GM21619 (cell line): ENCODE measurements at regions not wholly inside any gene's neighbourhood (a gene's known extent, or its start where the extent isn't known, plus 50 kb on each side); places are given as distances from the start of the nearest gene placed in this dataset.

Experiments
- ATAC-seq: cut with Tn5 transposase; IDR thresholded peaks from one replicate; pipeline ENCODE4 v1.9.1; 2021; ENCODE audit not compliant: unreplicated experiment

DNA sequence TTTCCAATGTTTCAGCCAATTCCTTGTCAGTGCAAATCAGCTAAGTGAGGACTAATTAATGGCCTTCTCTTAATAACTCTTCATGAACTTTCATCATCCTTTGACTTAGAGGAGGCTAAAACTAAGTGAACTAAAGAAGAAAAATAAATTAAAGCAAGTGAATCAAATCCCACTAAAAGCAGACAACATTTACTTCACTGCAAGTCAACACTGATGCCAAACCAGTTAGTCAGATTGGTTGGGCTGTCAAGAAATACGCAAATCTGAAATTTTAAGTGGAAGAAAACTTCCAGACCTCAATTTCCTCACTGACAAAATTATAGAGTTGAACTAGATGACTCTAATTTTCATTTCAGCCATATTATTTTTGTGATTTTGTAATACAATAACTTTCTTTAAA lies 137.2 kb upstream of the PRLR start:
- ATAC-seq: no peak

DNA sequence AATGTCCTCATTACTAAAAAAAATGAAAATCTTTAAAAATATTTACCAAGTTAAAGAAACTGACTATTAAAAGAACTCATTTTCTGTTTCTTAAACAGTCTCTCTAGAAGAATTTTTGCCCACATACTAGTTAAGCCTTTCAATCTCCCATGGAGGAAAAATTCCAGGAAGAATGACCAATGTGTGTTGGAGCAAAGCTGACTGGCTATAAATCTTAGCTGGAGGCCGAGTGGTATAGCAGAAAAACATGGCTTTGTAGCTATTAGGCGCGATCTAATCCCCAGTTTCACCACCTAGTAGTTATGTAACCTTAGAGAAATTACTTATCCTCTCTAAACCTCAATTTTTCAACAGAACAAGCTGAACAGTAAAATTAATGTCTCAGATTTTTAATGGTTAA lies 135.5 kb upstream of the PRLR start:
- no peak for ATAC-seq

DNA sequence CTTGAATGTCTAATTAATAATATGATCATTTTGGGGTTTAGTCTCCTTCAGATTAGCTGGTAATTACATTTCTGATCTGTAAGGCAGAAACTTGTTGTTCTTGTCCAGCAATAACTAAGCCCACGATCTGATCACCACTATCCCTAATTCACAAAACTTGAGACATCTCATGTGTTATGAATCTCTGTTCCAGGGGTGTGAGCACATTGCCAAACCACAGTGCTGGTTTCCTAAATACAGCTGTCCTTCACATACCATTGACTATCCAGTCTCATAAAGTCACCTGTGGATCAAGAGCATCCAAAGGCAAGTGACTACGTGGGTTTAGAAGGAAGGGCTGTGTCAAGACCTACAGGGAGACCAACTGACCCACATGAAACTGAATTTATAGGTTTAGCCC lies 134.1 kb upstream of the PRLR start:
- no peak for ATAC-seq

DNA sequence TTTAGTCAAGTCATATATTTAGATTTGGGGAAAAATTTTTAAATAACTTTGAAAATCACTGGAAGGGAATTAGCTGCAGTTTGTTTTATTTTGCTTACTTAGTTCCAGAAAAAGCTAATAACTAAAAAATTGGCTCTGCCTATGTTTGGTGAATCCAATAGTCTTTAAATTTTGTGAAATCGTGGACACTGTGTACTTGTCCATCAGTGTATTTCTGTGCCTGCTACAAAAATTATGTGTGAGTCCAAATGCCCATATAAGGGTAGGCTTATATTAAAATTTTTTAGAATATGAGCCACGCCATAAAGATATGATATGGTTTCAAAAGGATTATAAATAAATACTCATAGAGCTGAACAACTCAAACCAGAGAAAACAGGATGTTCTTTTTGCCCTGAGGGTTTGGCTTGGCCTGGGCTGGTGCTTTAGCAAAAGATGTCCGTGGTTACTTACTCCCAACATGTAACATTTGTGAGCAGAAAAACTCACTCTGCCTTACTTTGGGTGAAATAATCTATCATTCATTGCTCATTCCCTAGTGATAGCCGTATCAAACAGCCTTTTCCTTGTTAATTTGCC lies 133.2 kb upstream of the PRLR start:
- ATAC-seq: no peak

DNA sequence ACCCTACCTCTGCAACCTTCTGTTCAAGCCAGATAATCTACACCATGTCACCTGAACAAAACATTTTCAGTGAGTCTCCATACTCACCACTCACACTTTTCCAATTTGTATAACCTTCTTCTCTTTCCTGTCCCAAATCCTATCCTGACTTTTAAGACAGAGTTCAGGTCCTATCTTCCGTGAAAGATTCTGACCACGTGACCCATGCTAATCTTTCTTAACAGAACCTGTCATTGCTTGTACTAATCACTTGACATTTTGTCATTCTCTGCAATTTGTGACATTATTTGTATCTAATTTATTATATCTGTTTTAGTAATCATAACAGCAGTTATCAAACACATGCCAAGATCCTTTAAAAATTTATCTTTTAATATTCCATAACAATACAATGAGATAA lies 132.5 kb upstream of the PRLR start:
- ATAC-seq: no peak

DNA sequence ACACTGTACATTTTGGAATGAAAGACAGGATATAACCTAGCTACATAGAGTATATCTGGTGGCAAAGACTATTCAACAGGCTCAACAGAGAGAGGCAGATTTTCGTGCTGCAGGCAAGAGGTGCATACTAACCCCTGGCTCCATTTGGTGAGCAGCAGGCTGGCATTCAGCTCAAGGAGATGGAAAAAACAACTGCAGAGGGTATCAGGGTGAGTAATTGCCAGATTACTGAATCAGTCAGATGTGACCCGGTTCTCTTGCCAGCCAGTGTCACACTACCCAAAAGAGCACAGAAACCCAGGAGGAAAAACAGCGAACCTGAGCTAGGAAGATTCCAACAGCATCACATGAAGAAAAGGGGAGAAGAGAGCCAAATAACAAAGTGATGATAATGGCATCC lies 130.4 kb upstream of the PRLR start:
- no peak for ATAC-seq

DNA sequence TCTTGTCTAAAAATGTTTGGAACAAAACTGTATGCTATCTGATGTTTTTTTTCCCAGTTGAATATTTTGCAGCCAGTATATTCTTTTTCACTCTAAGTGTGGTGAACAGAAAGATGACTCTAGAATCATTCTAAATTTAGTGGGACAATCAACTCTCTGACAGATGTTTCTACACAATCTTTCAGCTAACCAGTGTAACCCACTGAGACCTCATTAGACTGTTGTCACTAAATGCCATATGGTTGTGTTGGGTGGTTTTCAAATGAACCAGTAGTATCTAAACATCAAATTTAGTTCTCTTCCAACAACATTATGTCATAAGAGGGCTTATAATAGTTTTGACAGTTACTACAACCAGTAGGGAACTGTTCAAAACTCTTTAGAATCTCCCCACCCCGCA lies 129.6 kb upstream of the PRLR start:
- no peak for ATAC-seq

DNA sequence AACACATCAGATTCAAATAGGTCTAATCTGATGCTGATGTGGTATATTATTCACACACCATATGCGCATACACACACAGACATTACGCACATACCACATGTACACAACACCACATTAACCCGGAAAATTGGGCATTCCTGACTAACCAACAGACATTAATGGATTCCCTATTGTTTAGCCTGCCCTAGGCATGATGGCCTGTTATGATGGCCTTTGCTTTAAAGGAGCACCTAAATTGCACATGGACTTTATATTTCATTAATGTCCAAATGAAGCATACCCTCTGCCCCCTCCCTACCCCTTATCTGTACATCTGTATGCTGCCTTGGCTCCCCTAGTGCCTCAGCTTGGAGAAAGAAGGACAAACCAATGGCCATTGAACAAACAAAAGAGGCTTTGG lies 127.7 kb upstream of the PRLR start:
- ATAC-seq: no peak

DNA sequence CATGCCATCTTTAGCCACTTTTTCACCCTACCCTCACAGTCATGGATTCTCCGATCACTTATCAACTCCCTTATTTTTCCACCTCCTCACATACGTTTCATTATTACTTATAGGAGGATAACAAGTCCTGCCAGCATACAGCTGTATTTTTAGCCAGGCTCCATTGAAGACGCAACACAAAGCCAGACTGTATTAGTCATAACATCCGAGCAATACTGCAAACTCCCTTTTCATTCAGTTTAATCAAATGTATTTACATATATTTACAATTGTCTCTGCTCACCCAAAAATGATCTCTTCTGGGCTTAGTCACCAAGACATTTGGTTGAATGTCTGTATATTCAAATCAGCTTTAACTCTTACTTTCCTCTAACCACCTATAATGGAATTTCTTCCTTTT lies 126.4 kb upstream of the PRLR start:
- ATAC-seq: no peak

DNA sequence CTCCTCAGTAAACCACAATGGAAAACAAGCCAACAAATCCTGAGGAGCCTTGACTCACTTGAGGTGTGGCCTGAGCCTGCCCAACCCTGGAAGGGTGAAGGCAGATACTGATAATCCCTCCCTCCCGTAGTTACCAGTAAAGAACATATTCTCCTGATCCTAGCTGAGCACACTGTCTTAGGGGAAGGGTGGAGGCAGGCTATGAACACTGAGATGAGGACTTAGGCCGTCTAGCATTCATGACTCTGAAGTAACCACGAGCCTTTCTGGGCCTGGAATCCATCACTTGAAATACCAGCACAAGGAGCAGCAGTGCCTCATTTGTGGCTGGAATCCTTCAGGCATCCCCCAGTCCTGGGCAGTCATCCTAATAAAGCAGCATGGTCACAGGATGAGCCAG lies 124.5 kb upstream of the PRLR start:
- ATAC-seq: no peak

DNA sequence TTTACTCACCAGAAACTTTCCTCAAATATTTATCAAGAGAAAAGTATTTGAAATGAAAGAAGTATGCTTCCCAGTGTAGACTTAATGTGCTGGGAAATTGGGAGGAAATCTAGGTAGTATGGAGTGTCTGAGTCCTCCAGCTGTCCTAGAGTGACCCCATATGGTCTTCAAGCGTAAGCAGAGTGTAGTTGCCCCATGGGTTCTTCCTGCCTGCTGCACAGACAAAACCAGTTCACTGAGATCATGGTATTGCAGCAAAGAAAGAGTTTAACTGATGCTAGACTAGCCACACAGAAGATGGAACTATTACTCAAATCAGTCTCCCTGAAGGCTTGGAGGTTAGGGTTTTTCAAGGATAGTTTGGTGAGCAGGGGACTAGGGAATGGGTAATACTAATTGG lies 114.9 kb upstream of the PRLR start:
- ATAC-seq: no peak

DNA sequence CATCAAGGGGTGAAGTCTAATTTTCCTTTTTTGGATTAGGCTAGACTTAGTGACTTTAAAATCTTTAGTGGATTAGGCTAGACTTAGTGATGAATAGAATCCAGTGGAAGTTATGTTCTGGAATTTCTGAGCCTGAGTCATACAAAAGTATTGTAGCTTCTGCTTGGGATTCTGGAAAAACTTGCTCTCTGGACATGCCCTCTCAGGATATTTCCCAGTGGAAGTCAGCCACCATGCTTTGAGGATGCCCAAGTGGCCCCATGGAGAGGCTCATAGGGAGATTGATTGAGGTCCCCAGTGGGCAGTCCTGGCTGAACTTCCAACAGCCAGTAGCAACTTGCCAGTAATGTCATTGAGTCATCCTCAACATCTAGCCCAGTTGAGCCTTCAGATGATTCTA lies 112.4 kb upstream of the PRLR start:
- ATAC-seq: no peak

DNA sequence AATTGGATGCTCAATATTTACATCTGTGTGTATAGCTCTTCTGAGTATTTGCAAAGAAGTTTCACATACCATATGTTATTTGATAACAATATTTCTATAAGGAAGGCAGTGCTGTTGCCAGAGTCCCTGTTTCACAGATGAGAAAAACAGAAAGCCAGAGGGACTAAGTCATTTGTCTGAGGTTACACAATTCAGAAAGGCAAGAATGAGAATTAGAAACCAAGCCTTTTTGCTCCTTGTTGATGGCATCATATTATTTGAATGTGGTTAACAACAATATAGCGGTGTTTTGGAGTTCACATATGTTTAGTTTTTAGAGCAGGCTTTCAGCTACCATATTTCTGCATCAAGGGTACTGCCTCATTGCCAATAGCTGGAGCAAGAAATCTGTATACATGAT lies 110.9 kb upstream of the PRLR start:
- no peak for ATAC-seq

DNA sequence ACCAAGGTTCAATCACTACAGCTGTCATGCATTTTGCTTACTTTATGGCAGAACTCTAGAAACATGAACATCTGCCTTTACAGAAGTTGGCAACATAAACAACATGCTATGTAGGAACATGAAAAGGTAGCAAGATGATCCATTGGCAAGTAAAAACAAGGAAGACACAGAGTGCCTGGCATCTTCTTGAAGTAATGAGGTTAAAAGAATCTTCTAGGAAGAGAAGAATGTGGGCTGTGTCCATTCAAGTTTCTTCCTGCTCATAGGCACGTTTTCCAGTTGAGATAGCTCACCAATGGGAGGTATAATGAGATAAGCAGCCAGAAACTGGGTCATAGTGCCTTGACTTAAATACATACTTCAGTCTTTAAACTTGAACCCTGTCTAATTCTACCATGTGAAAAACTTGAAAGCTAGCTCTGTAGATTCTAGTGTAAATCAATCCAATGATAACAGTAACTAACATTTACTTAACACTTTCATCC lies 109.4 kb upstream of the PRLR start:
- no peak for ATAC-seq

DNA sequence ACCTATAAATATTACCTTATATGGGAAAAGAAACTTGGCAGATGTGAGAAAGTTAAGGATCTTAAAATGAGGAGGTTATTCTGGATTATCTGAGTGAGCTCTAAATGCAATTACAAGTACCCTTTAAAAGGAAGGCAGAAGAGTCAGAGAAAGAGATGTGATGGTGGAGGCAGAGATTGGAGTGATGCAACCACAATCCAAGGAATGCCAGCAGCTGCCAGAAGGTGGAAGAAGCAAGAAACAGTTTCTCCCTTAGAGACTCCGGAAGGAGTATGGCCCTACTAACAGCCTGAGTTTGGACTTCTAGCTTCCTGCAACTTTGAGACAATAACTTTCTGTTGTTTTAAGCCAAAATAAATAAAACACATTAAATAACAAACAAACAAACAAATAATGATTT lies 108.7 kb upstream of the PRLR start:
- no peak for ATAC-seq

DNA sequence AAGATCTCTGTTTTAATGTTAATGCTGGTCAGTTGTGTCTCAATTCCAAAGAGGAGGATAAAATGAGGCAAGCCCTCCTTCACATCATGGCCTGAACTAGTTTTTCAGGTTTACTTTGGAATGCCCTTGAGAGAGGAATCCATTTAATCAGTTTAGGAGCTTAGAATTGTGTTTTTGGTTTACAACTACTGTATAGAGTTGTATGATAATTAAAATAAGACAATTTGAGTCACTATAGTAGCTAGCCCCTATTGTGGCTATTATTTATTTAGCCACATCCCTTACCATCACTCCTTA lies 107.8 kb upstream of the PRLR start:
- ATAC-seq: no peak

DNA sequence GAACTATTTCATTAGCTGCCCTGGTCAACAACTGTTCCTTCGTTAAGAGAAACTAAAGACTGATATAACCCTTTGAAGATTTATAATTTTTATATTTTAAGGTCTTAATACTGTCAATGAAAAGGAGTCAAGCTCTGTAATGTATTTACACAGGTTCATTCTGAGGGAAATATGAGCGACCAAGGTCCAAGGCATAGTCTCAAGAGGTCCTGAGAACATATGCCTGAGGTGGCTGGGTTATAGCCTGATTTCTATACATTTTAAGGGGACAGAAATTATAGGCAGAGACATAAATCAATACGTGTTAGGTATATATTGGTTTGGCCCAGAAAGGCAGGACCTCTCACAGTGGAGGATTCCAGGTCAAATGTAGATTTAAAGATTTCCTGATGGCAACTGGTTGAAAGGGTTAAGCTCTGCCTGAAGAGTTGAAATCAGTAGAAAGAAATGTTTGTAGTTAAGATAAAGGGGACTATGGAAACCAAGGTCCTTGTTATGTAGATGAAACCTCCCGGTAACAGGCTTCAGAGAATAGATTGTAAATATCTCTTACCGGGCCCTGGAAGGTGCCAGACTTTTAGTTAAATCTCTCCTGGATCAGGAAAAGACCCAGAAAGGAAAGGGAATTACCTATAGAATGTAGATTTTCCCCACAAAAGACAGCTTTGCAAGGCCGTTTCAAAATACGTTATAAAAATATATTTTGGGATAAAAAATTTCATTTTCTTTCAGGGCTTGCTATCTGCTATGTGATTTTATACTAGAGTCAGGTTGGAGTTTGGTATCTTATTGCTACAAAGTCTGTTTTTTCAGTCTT lies 107.3 kb upstream of the PRLR start:
- ATAC-seq: no peak

DNA sequence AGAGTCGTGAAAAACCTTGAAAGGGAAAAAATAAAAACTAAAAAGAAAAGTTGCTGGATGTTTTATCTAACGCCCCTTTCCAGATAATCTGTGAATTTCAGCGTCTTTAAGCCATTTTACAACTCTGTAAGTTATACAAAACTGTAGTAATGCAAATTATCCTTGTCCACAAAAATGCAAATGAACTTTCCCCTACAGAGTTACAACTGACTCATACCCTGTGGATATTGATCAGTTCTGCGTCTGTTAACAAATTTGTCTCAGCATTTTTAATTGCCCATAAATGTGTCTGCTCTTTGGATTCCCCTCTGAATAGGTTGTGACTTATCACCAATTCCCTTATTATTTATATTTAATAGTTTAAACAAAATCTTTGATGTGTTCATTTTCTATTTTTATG lies 105.9 kb upstream of the PRLR start:
- ATAC-seq: no peak

DNA sequence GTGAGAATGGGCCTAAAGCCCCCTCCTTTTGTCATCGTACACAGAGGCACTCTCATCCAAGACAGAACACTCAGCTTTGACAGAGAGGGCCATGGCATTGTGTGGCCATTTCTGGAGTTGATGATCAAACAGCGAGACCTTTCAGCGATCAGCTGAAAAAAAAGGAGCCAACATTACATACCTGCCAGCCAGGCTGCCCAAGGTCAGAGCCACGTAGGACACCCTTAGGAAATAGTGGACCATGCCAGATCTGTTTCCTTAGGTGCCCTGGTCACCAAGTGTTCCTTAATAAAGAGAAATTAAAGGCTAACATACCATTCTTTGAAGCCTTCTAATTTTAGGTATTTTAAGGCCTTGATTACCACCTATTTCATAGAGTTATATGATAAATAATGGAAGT lies 105.5 kb upstream of the PRLR start:
- ATAC-seq: no peak

DNA sequence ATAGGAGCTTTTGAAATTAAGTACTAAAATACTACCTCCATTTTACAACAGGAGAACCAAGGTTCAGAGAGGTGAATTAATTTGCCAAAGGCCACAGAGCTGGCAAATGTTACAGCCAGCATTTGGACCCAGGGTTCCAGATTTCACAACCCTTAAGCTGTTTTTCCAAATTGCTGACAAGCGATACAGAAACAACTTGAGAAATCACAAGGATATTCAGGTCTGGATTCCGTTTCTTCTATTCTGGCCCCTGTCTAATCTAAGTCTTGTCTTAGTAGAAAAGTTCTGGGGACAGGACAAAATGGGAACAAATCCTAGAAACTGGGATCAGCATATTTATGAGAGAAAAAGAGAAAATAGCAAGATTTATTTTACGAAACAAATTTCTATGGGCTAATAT lies 103.1 kb upstream of the PRLR start:
- ATAC-seq: no peak

DNA sequence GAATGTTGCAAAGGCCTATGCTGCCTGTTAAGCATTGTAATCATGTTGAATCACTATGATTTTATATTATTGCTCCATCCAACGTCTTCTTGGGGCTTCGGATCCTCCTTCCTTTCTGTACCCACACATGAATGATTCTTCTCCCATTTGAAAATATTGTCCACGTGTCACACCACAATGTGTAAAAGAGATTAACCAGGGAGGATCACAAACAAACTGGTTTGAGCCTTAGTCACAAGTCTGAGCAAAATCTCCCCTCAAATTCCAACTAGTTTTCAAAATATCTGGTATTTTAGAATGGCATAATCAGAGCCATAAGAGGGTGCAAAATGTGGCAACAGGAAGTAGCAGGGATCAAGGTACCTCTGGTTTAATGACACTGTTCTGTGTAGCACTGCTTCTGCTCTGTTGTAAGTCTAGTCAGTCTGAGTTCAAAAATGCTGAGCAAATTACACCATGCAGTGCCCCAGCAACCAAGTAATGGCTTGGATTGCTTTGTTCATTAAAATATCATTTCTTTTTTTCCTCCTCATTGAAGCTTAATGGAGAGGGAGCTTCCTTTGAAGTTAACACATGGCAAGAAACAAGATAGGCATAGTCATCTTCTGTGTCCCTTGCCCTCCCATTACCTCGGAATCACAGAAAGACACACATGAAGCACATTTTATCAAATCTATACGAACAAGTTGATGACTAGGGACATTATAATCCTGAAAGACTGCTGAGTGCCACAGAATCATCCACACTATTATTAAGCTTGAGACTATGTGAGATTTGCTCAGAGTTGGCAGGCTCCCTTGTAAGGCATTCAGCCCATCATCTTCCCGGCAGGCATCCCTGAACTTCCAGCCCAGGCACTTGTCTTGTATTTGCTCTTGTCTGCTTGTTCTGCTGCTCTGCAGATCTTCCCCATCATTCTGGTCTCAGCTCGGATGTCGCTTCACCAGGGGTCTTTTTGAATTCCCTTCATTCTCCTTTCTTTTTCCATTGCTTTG lies 102.0 kb upstream of the PRLR start:
- ATAC-seq: no peak

DNA sequence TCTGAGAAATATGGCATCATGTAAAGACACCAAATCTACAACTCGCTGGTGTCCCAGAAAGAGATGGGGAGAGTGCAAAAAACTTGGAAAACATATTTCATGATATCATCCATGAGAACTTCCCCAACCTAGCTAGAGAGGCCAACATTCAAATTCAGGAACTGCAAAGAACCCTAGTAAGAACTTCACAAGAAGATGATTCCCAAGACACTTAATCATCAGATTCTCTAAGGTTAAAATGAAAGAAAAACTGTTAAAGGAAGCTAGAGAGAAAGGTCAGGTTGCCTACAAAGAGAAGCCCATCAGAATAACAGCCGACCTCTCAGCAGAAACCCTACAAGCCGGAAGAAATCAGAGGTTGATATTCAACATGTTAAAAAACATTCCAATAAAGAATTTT lies 95.5 kb upstream of the PRLR start:
- no peak for ATAC-seq
